Astrocyte (in vitro differentiated cells and primary cell): ENCODE measurements at regions not wholly inside any gene's neighbourhood (a gene's known extent, or its start where the extent isn't known, plus 50 kb on each side); places are given as distances from the start of the nearest gene placed in this dataset.

Experiments used
- DNase-seq: peaks from one replicate; pipeline ENCODE4 v3.0.0-alpha.2; 2010; ENCODE audit warnings: low read depth
- FAIRE-seq: peaks from 2 replicates; lab custom pipeline; 2011; peaks lifted over from hg19 to GRCh38; lab: Jason Lieb, UNC
- H2AFZ ChIP-seq: 2 replicates; pipeline ENCODE4 v1.6.0; 2012; ENCODE audit warnings: low read depth, low read length, inconsistent platforms
- H3K27ac ChIP-seq: 2 replicates; pipeline ENCODE4 v1.5.1; 2011; ENCODE audit warnings: low read depth, low read length, inconsistent platforms
- H3K27me3 ChIP-seq: 2 replicates; pipeline ENCODE4 v1.6.0; 2011; ENCODE audit warnings: low read length, inconsistent platforms; ENCODE audit not compliant: insufficient read depth
- H3K36me3 ChIP-seq: 2 replicates; pipeline ENCODE4 v1.5.1; 2011; ENCODE audit warnings: low read length, inconsistent platforms; ENCODE audit not compliant: insufficient read depth
- H3K4me1 ChIP-seq: 2 replicates; pipeline ENCODE4 v1.5.1; 2011; ENCODE audit warnings: low read length, inconsistent platforms; ENCODE audit not compliant: insufficient read depth
- H3K4me2 ChIP-seq: 2 replicates; pipeline ENCODE4 v1.6.0; 2012; ENCODE audit warnings: low read length, inconsistent platforms
- H3K4me3 ChIP-seq: 2 replicates; pipeline ENCODE4 v1.5.1; 2011; ENCODE audit warnings: low read depth, mild to moderate bottlenecking, low read length, inconsistent platforms; ENCODE audit not compliant: insufficient read depth
- H3K79me2 ChIP-seq: 2 replicates; pipeline ENCODE4 v1.6.0; 2012; ENCODE audit warnings: mild to moderate bottlenecking, low read length, inconsistent platforms; ENCODE audit not compliant: insufficient read depth
- H3K9ac ChIP-seq: 2 replicates; pipeline ENCODE4 v1.6.0; 2012; ENCODE audit warnings: mild to moderate bottlenecking, low read length, inconsistent platforms
- H3K9me3 ChIP-seq: 2 replicates; pipeline ENCODE4 v1.5.1; 2012; ENCODE audit warnings: low read depth, mild to moderate bottlenecking, low read length, inconsistent platforms; ENCODE audit not compliant: insufficient read depth
- H4K20me1 ChIP-seq: 2 replicates; pipeline ENCODE4 v1.6.0; 2012; ENCODE audit warnings: low read length, inconsistent platforms; ENCODE audit not compliant: insufficient read depth
- H3K27ac Mint-ChIP-seq: one replicate; pipeline ENCODE4 v1.8.0; 2021; ENCODE audit warnings: mild to moderate bottlenecking, mixed read lengths; ENCODE audit not compliant: unreplicated experiment
- H3K27me3 Mint-ChIP-seq: one replicate; pipeline ENCODE4 v1.8.0; 2021; ENCODE audit warnings: low read depth, mixed read lengths; ENCODE audit not compliant: unreplicated experiment
- H3K36me3 Mint-ChIP-seq: one replicate; pipeline ENCODE4 v1.8.0; 2021; ENCODE audit warnings: low read depth, mixed read lengths; ENCODE audit not compliant: unreplicated experiment
- H3K4me1 Mint-ChIP-seq: one replicate; pipeline ENCODE4 v1.8.0; 2021; ENCODE audit warnings: low read depth, mixed read lengths; ENCODE audit not compliant: unreplicated experiment
- H3K4me3 Mint-ChIP-seq: one replicate; pipeline ENCODE4 v1.8.0; 2021; ENCODE audit warnings: mild to moderate bottlenecking, moderate library complexity, mixed read lengths; ENCODE audit not compliant: unreplicated experiment
- H3K9me3 Mint-ChIP-seq: one replicate; pipeline ENCODE4 v1.8.0; 2021; ENCODE audit warnings: mild to moderate bottlenecking, mixed read lengths; ENCODE audit not compliant: unreplicated experiment
- CTCF ChIP-seq: IDR thresholded peaks from 2 replicates; pipeline ENCODE4 v1.5.1; 2011; ENCODE audit warnings: low read depth, mild to moderate bottlenecking, inconsistent platforms, low read length, moderate library complexity; ENCODE audit not compliant: insufficient read depth
- EZH2 ChIP-seq: IDR thresholded peaks from 2 replicates; pipeline ENCODE4 v1.6.1; 2012; ENCODE audit warnings: mild to moderate bottlenecking, low read length, inconsistent platforms; ENCODE audit not compliant: insufficient read depth

- peaks cover 5% of the 10 kb centered on the region for H3K9me3 Mint-ChIP-seq
- TF ChIP-seq CTCF (no peak), EZH2 (no peak)
- FAIRE-seq (peak; percentile 74), DNase-seq (peak; percentile 92)
- Histone ChIP-seq H3K4me3 (peak overlapping the region; percentile 15), H3K4me1 (peaks cover 35% of the 10 kb centered on the region), H3K36me3 (no peaks in the 10 kb centered on the region), H4K20me1 (no peaks in the 10 kb centered on the region), H3K79me2 (no peaks in the 10 kb centered on the region), H3K4me2 (peak overlapping the region; percentile 69), H3K9me3 (peaks cover 3% of the 10 kb centered on the region), H3K27me3 (no peaks in the 10 kb centered on the region), H2AFZ (no peak overlapping the region), H3K27ac (peak overlapping the region; percentile 83), H3K9ac (peak overlapping the region; percentile 62)
- H3K27me3 Mint-ChIP-seq, result peaks cover 11% of the 10 kb centered on the region
- peak overlapping the region; percentile 95 for H3K27ac Mint-ChIP-seq
- H3K36me3 Mint-ChIP-seq, result peaks cover 2% of the 10 kb centered on the region
- H3K4me1 Mint-ChIP-seq, result peaks cover 33% of the 10 kb centered on the region
- H3K4me3 Mint-ChIP-seq, result peak overlapping the region; percentile 47
Observed at GRCh38 chr15:75107908-75108838, 84.8 kb downstream of the PPCDC start.

GRCh38 chr15:75109021-75109735 lies 85.8 kb downstream of the PPCDC start:
- FAIRE-seq, result no peak
- peak overlapping the region; percentile 69 for H3K4me2 ChIP-seq
- DNase-seq, result no peak
- H3K9me3 ChIP-seq, result peaks cover 3% of the 10 kb centered on the region
- no peaks in the 10 kb centered on the region for H3K27me3 ChIP-seq
- no peaks in the 10 kb centered on the region for H3K36me3 ChIP-seq
- peak overlapping the region; percentile 95 for H3K27ac Mint-ChIP-seq
- H3K4me1 ChIP-seq, result peaks cover 35% of the 10 kb centered on the region
- H2AFZ ChIP-seq, result no peak overlapping the region
- peaks cover 2% of the 10 kb centered on the region for H3K36me3 Mint-ChIP-seq
- peaks cover 33% of the 10 kb centered on the region for H3K4me1 Mint-ChIP-seq
- peak overlapping the region; percentile 83 for H3K27ac ChIP-seq
- H3K9me3 Mint-ChIP-seq, result peaks cover 12% of the 10 kb centered on the region
- TF ChIP-seq EZH2 (no peak), CTCF (no peak)
- H3K9ac ChIP-seq, result peak overlapping the region; percentile 62
- peak overlapping the region; percentile 41 for H3K4me3 Mint-ChIP-seq
- H4K20me1 ChIP-seq, result no peaks in the 10 kb centered on the region
- no peak overlapping the region for H3K4me3 ChIP-seq
- H3K79me2 ChIP-seq, result no peaks in the 10 kb centered on the region
- peaks cover 15% of the 10 kb centered on the region for H3K27me3 Mint-ChIP-seq
